Ishikawa (cell line): ENCODE measurements at regions not wholly inside any gene's neighbourhood (a gene's known extent, or its start where the extent isn't known, plus 50 kb on each side); places are given as distances from the start of the nearest gene placed in this dataset.

Source experiments
- EGR1 ChIP-seq: IDR thresholded peaks from 2 replicates; pipeline ENCODE4 v1.6.1; 2012
- EP300 ChIP-seq: IDR thresholded peaks from 2 replicates; pipeline ENCODE4 v1.6.1; 2012; ENCODE audit warnings: borderline replicate concordance
- FOXM1 ChIP-seq: IDR thresholded peaks from 2 replicates; pipeline ENCODE4 v1.6.1; 2012; ENCODE audit warnings: low read depth, borderline replicate concordance
- MAX ChIP-seq: IDR thresholded peaks from 2 replicates; pipeline ENCODE4 v1.6.1; 2012
- RAD21 ChIP-seq: IDR thresholded peaks from 2 replicates; pipeline ENCODE4 v1.6.1; 2012; ENCODE audit warnings: low read depth
- TAF1 ChIP-seq: IDR thresholded peaks from 2 replicates; pipeline ENCODE4 v1.6.1; 2012; ENCODE audit warnings: low read depth, mild to moderate bottlenecking
- USF1 ChIP-seq: IDR thresholded peaks from 2 replicates; pipeline ENCODE4 v1.6.1; 2012
- YY1 ChIP-seq: IDR thresholded peaks from 2 replicates; pipeline ENCODE4 v1.6.1; 2012; ENCODE audit warnings: low read depth
- ZBTB7A ChIP-seq: IDR thresholded peaks from 2 replicates; pipeline ENCODE4 v1.6.1; 2012; ENCODE audit warnings: low read depth
- TF ChIP-seq, protein P1 (sequence below): IDR thresholded peaks from 2 replicates; pipeline ENCODE4 v1.6.1; 2012; ENCODE audit warnings: low read depth, mild to moderate bottlenecking

- no peak for TF ChIP-seq YY1
- TF ChIP-seq MAX: no peak
- 0 out of 2 replicates have a peak, but pooled peaks have one; percentile 35 for TF ChIP-seq EP300
- TF ChIP-seq FOXM1: no peak
- TF ChIP-seq, protein P1, sequence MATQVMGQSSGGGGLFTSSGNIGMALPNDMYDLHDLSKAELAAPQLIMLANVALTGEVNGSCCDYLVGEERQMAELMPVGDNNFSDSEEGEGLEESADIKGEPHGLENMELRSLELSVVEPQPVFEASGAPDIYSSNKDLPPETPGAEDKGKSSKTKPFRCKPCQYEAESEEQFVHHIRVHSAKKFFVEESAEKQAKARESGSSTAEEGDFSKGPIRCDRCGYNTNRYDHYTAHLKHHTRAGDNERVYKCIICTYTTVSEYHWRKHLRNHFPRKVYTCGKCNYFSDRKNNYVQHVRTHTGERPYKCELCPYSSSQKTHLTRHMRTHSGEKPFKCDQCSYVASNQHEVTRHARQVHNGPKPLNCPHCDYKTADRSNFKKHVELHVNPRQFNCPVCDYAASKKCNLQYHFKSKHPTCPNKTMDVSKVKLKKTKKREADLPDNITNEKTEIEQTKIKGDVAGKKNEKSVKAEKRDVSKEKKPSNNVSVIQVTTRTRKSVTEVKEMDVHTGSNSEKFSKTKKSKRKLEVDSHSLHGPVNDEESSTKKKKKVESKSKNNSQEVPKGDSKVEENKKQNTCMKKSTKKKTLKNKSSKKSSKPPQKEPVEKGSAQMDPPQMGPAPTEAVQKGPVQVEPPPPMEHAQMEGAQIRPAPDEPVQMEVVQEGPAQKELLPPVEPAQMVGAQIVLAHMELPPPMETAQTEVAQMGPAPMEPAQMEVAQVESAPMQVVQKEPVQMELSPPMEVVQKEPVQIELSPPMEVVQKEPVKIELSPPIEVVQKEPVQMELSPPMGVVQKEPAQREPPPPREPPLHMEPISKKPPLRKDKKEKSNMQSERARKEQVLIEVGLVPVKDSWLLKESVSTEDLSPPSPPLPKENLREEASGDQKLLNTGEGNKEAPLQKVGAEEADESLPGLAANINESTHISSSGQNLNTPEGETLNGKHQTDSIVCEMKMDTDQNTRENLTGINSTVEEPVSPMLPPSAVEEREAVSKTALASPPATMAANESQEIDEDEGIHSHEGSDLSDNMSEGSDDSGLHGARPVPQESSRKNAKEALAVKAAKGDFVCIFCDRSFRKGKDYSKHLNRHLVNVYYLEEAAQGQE: no peak
- TF ChIP-seq ZBTB7A: no peak
- TF ChIP-seq RAD21: no peak
- no peak for TF ChIP-seq USF1
- no peak for TF ChIP-seq TAF1
- no peak for TF ChIP-seq EGR1
Measured at GRCh38 chr14:53807542-53807941, 149.1 kb downstream of the BMP4 start.
